Heart left ventricle (tissue), 13 donors: ENCODE measurements at regions not wholly inside any gene's neighbourhood (a gene's known extent, or its start where the extent isn't known, plus 50 kb on each side); places are given as distances from the start of the nearest gene placed in this dataset.

Experiments
- POLR2A ChIP-seq, 2 donors: fragments of 450-650 bp; IDR thresholded peaks; one replicate each; pipeline ENCODE4 v1.6.1; 2017; ENCODE audit warnings: antibody characterized with exemption in 2 of 2, mild to moderate bottlenecking in 2 of 2, moderate library complexity in 2 of 2
- TF ChIP-seq, protein P1 (sequence below), 12 donors: fragments of 200-600 bp; sonication (generic) in 4 of 12; IDR thresholded peaks; one replicate each; pipeline versions ENCODE4 v1.5.0 to v1.8.0; 2018 to 2022; ENCODE audit warnings: antibody characterized with exemption in 12 of 12, mild to moderate bottlenecking in 5 of 12
- donor health status: ischemic (EF 13 %, LVEDD 7.1; RV severe dilation, severe dysfunction).
- donor health status: DM: no; HTN: yes; CAD: no.
- donor health status: DM: no; HTN: no; CAD: no.
- donor health status: ischemic (EF 25% LVEDD 6.9; RV normal size, moderate dysfunction).
- donor health status: ischemic (EF 25% LVEDD 5.7; RV mildly dilated, moderate dysfunction).
- donor health status: ischemic (EF 35%, LVEDD 5.7; RV mildly dilated, moderate dysfunction).
- donor health status: nonischemic (EF 11% LVEDD 7.7; RV severe dilation, severe dysfunction).
- donor health status: DM: yes; HTN: yes; CAD: no.
- donor health status: PGD.
- donor health status: ischemic (EF 29% LVEDD 5.4; RV normal size, mild dysfunction).
- donor health status: nonischemic (EF 23%, LVEDD 6.1; RV moderate dilation, normal function).

DNA sequence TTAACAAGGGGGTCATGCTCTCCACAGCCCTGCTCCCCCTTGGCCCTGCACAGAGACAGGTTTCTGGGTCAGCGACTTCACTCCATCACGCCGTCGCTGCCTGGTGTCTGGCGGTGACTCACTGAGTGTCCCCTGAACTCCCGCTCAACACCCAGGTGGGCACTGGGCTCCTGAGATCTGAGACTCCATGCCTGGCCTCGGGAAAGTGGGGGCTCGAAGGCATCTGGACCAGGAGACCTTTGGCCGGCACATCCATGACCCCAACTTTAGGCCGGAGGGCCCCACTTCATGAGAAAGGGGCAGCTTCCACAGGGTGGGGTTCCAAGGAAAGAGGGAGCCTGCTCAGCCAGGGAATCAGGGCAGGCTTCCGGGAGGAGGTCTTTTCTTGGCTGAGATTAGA is 79.3 kb upstream of the PRR5 start:
- TF ChIP-seq, protein P1, sequence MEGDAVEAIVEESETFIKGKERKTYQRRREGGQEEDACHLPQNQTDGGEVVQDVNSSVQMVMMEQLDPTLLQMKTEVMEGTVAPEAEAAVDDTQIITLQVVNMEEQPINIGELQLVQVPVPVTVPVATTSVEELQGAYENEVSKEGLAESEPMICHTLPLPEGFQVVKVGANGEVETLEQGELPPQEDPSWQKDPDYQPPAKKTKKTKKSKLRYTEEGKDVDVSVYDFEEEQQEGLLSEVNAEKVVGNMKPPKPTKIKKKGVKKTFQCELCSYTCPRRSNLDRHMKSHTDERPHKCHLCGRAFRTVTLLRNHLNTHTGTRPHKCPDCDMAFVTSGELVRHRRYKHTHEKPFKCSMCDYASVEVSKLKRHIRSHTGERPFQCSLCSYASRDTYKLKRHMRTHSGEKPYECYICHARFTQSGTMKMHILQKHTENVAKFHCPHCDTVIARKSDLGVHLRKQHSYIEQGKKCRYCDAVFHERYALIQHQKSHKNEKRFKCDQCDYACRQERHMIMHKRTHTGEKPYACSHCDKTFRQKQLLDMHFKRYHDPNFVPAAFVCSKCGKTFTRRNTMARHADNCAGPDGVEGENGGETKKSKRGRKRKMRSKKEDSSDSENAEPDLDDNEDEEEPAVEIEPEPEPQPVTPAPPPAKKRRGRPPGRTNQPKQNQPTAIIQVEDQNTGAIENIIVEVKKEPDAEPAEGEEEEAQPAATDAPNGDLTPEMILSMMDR (IDR thresholded peaks at IDR 0.05) = no peak
- no peak for TF ChIP-seq POLR2A (IDR thresholded peaks at IDR 0.05)
